Parathyroid adenoma (tissue), 2 donors: ENCODE measurements at regions not wholly inside any gene's neighbourhood (a gene's known extent, or its start where the extent isn't known, plus 50 kb on each side); places are given as distances from the start of the nearest gene placed in this dataset.

Experiments used
- H2AFZ ChIP-seq: fragments of 300-600 bp; sonication (generic); one replicate; pipeline ENCODE4 v1.7.0; 2017; ENCODE audit warnings: antibody characterized with exemption, mild to moderate bottlenecking
- H3K27ac ChIP-seq: fragments of 300-600 bp; sonication (generic); one replicate; pipeline ENCODE4 v1.7.0; 2017
- H3K27me3 ChIP-seq: fragments of 300-600 bp; sonication (generic); one replicate; pipeline ENCODE4 v1.7.0; 2017; ENCODE audit warnings: low read length; ENCODE audit not compliant: control insufficient read depth, insufficient read depth
- H3K36me3 ChIP-seq: fragments of 300-600 bp; sonication (generic); one replicate; pipeline ENCODE4 v1.7.0; 2017; ENCODE audit warnings: low read length; ENCODE audit not compliant: control insufficient read depth, insufficient read depth
- H3K4me1 ChIP-seq: fragments of 300-600 bp; sonication (generic); one replicate; pipeline ENCODE4 v1.7.0; 2017; ENCODE audit warnings: control low read depth
- H3K4me2 ChIP-seq: fragments of 300-600 bp; sonication (generic); one replicate; pipeline ENCODE4 v1.7.0; 2017; ENCODE audit warnings: low read length
- H3K4me3 ChIP-seq: fragments of 300-600 bp; sonication (generic); one replicate; pipeline ENCODE4 v1.7.0; 2017; ENCODE audit warnings: low read depth, low read length
- H3K79me2 ChIP-seq: fragments of 300-600 bp; sonication (generic); one replicate; pipeline ENCODE4 v1.7.0; 2017; ENCODE audit warnings: control low read depth
- H3K9ac ChIP-seq: fragments of 300-600 bp; sonication (generic); one replicate; pipeline ENCODE4 v1.7.0; 2017; ENCODE audit warnings: mild to moderate bottlenecking
- H3K9me3 ChIP-seq: fragments of 300-600 bp; sonication (generic); one replicate; pipeline ENCODE4 v1.7.0; 2017; ENCODE audit warnings: low read length; ENCODE audit not compliant: control insufficient read depth
- TF ChIP-seq, protein P1 (sequence below): fragments of 300-600 bp; sonication (generic); IDR thresholded peaks from one replicate; pipeline ENCODE4 v1.7.0; 2017; ENCODE audit warnings: antibody characterized with exemption, mild to moderate bottlenecking
- donor health status: primary hyperparathyroidism.

GRCh38 chr5:130896636-130897035 is 268.4 kb downstream of the HINT1 start:
- TF ChIP-seq, protein P1, sequence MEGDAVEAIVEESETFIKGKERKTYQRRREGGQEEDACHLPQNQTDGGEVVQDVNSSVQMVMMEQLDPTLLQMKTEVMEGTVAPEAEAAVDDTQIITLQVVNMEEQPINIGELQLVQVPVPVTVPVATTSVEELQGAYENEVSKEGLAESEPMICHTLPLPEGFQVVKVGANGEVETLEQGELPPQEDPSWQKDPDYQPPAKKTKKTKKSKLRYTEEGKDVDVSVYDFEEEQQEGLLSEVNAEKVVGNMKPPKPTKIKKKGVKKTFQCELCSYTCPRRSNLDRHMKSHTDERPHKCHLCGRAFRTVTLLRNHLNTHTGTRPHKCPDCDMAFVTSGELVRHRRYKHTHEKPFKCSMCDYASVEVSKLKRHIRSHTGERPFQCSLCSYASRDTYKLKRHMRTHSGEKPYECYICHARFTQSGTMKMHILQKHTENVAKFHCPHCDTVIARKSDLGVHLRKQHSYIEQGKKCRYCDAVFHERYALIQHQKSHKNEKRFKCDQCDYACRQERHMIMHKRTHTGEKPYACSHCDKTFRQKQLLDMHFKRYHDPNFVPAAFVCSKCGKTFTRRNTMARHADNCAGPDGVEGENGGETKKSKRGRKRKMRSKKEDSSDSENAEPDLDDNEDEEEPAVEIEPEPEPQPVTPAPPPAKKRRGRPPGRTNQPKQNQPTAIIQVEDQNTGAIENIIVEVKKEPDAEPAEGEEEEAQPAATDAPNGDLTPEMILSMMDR = no peak

DNA sequence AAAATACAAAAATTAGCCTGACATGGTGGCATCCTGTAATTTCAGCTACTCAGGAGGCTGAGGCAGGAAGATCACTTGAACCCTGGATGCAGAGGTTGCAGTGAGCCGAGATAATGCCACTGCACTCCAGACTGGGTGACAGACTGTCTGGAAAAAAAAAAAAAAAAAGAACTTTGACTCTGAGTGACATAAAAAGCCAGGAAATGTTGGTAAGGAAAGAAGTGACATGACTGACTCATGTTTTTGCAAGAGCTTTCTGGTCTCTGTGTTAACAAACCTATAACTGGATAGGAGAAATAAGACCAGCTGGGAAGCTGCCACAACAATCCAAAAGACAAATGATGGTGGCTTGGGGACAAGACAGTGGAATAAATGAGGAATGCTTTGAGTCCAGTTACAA is 272.1 kb downstream of the HINT1 start:
- Histone ChIP-seq H2AFZ (no peak overlapping the region), H3K9ac (no peak overlapping the region), H3K36me3 (no peaks in the 10 kb centered on the region), H3K4me2 (no peak overlapping the region), H3K27me3 (no peaks in the 10 kb centered on the region), H3K4me1 (no peaks in the 10 kb centered on the region), H3K27ac (no peak overlapping the region), H3K79me2 (no peaks in the 10 kb centered on the region), H3K4me3 (no peak overlapping the region), H3K9me3 (no peaks in the 10 kb centered on the region)
- TF ChIP-seq, protein P1 = no peak

More at GRCh38 chr5:130896636-130897035, 268.4 kb downstream of the HINT1 start:
- H2AFZ ChIP-seq = no peak overlapping the region
- no peak overlapping the region for H3K4me2 ChIP-seq
- no peaks in the 10 kb centered on the region for H3K79me2 ChIP-seq
- H3K36me3 ChIP-seq = no peaks in the 10 kb centered on the region
- H3K4me1 ChIP-seq = no peaks in the 10 kb centered on the region
- H3K9ac ChIP-seq = no peak overlapping the region
- no peak overlapping the region for H3K27ac ChIP-seq
- H3K9me3 ChIP-seq = no peaks in the 10 kb centered on the region
- no peak overlapping the region for H3K4me3 ChIP-seq
- no peaks in the 10 kb centered on the region for H3K27me3 ChIP-seq

DNA sequence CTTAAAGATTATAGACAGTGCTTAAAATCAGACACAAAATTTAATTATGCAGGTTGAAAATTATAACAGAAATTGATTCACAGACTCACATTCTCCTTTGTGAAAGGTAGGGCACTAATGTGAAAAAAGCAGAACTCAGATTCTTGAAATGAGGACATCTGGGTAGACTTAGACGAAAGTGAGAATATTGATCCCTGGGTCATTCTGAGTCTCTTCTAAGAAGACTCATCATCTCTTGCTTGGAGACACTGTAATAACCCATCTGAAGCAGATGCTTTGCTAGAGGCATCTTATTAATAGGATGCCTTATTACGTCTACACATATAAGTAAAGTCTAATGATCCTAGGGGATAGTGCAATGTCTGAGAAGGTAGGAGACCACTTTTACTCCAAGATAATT is 274.4 kb downstream of the HINT1 start:
- Histone ChIP-seq H3K79me2 (no peaks in the 10 kb centered on the region), H3K4me2 (no peak overlapping the region), H3K27ac (no peak overlapping the region), H3K36me3 (no peaks in the 10 kb centered on the region), H3K27me3 (no peaks in the 10 kb centered on the region), H3K9ac (no peak overlapping the region), H2AFZ (no peak overlapping the region), H3K9me3 (no peaks in the 10 kb centered on the region), H3K4me3 (no peak overlapping the region), H3K4me1 (no peaks in the 10 kb centered on the region)
- TF ChIP-seq, protein P1 = no peak

GRCh38 chr5:130885691-130886090 is 279.4 kb downstream of the HINT1 start:
- Histone ChIP-seq H3K27me3 (no peaks in the 10 kb centered on the region), H3K79me2 (no peaks in the 10 kb centered on the region), H2AFZ (no peak overlapping the region), H3K9me3 (no peaks in the 10 kb centered on the region), H3K4me1 (no peaks in the 10 kb centered on the region), H3K9ac (no peak overlapping the region), H3K4me2 (no peak overlapping the region), H3K4me3 (no peak overlapping the region), H3K27ac (no peak overlapping the region), H3K36me3 (no peaks in the 10 kb centered on the region)
- TF ChIP-seq, protein P1 = no peak

GRCh38 chr5:130885027-130885426 is 280.0 kb downstream of the HINT1 start:
- Histone ChIP-seq H2AFZ (no peak overlapping the region), H3K4me3 (no peak overlapping the region), H3K9me3 (no peaks in the 10 kb centered on the region), H3K4me2 (no peak overlapping the region), H3K36me3 (no peaks in the 10 kb centered on the region), H3K4me1 (no peaks in the 10 kb centered on the region), H3K27me3 (no peaks in the 10 kb centered on the region), H3K9ac (no peak overlapping the region), H3K27ac (no peak overlapping the region), H3K79me2 (no peaks in the 10 kb centered on the region)
- TF ChIP-seq, protein P1 = no peak
